ENCODE measurements at regions not wholly inside any gene's neighbourhood (a gene's known extent, or its start where the extent isn't known, plus 50 kb on each side); places are given as distances from the start of the nearest gene placed in this dataset.

- TF ChIP-seq CTCF (IDR thresholded peaks at IDR 0.05) = no peak
- TF ChIP-seq POLR2AphosphoS5 (IDR thresholded peaks at IDR 0.05; ENCODE audit: low read depth, low read length) = no peak
These were observed 275.1 kb upstream of the RASGEF1B start for GRCh38 chr4:81746773-81747172.

Measured in Panc1 (cell line).